ENCODE measurements at regions not wholly inside any gene's neighbourhood (a gene's known extent, or its start where the extent isn't known, plus 50 kb on each side); places are given as distances from the start of the nearest gene placed in this dataset.

DNA sequence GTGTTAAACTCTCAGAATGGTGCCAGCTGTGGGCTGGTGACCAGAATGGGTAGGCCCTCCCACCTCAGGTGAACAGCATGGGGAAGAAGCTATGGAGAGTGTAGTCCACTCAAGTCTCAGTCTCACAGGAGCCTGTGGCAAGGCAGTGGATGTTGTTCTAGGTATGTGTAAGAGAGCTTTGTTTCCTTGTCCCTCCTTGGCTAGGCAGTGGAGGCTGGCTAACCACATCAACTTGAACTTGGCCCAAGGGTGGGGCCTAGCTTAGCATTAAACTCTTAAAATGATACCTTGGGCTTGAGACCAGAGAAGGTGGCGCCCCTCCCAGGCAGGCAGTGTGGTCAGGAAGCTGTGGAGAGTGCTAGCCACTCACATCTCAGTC lies 53.2 kb upstream of the SLC4A10 start:
- TF ChIP-seq CREB1 (IDR thresholded peaks at IDR 0.05; ENCODE audit: low read depth) (no peak), RAD21 (IDR thresholded peaks at IDR 0.05; ENCODE audit: low read depth) (no peak), CEBPB (IDR thresholded peaks at IDR 0.05) (no peak), NFIC (IDR thresholded peaks at IDR 0.05) (no peak), TCF12 (IDR thresholded peaks at IDR 0.05; ENCODE audit: low read depth) (no peak), FOXM1 (IDR thresholded peaks at IDR 0.05; ENCODE audit: borderline replicate concordance, low read depth) (no peak), EGR1 (IDR thresholded peaks at IDR 0.05) (no peak), TAF1 (IDR thresholded peaks at IDR 0.05; ENCODE audit: low read depth) (no peak), EP300 (IDR thresholded peaks at IDR 0.05; ENCODE audit: borderline replicate concordance) (no peak), ZBTB7A (IDR thresholded peaks at IDR 0.05; ENCODE audit: low read depth) (no peak), TEAD4 (IDR thresholded peaks at IDR 0.05) (no peak), YY1 (IDR thresholded peaks at IDR 0.05; ENCODE audit: low read depth) (no peak)
- TF ChIP-seq, protein P1, sequence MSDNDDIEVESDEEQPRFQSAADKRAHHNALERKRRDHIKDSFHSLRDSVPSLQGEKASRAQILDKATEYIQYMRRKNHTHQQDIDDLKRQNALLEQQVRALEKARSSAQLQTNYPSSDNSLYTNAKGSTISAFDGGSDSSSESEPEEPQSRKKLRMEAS (IDR thresholded peaks at IDR 0.05), result no peak
- TF ChIP-seq, protein P2, sequence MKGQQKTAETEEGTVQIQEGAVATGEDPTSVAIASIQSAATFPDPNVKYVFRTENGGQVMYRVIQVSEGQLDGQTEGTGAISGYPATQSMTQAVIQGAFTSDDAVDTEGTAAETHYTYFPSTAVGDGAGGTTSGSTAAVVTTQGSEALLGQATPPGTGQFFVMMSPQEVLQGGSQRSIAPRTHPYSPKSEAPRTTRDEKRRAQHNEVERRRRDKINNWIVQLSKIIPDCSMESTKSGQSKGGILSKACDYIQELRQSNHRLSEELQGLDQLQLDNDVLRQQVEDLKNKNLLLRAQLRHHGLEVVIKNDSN (IDR thresholded peaks at IDR 0.05), result no peak
- TF ChIP-seq, protein P3, sequence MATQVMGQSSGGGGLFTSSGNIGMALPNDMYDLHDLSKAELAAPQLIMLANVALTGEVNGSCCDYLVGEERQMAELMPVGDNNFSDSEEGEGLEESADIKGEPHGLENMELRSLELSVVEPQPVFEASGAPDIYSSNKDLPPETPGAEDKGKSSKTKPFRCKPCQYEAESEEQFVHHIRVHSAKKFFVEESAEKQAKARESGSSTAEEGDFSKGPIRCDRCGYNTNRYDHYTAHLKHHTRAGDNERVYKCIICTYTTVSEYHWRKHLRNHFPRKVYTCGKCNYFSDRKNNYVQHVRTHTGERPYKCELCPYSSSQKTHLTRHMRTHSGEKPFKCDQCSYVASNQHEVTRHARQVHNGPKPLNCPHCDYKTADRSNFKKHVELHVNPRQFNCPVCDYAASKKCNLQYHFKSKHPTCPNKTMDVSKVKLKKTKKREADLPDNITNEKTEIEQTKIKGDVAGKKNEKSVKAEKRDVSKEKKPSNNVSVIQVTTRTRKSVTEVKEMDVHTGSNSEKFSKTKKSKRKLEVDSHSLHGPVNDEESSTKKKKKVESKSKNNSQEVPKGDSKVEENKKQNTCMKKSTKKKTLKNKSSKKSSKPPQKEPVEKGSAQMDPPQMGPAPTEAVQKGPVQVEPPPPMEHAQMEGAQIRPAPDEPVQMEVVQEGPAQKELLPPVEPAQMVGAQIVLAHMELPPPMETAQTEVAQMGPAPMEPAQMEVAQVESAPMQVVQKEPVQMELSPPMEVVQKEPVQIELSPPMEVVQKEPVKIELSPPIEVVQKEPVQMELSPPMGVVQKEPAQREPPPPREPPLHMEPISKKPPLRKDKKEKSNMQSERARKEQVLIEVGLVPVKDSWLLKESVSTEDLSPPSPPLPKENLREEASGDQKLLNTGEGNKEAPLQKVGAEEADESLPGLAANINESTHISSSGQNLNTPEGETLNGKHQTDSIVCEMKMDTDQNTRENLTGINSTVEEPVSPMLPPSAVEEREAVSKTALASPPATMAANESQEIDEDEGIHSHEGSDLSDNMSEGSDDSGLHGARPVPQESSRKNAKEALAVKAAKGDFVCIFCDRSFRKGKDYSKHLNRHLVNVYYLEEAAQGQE (IDR thresholded peaks at IDR 0.05; ENCODE audit: low read depth), result no peak
